ENCODE measurements at regions not wholly inside any gene's neighbourhood (a gene's known extent, or its start where the extent isn't known, plus 50 kb on each side); places are given as distances from the start of the nearest gene placed in this dataset.

DNA sequence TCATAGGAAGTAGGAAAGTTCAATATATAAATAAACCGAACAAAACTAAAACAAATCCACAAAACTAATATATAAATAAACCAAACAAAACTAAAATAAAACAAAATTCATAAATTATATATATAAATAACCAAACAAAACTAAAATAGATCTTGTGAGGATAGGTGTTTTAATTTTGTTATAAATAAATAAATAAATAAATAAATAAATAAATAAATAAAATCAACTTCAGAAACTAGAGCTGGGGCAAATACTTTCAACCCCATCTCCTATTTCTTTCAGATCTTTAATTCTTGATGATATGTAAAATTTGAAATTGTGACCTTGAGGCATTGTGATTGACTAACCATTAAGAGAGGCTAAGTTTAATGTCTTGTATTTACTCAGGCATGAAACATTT, 416.1 kb downstream of the SAMD5 start:
- Histone ChIP-seq H3K4me1 (ENCODE audit: insufficient read depth, low read length) (no peaks in the 10 kb centered on the region), H3K27me3 (ENCODE audit: insufficient read depth, low read length) (no peaks in the 10 kb centered on the region), H3K9me3 (ENCODE audit: low read depth, low read length) (no peaks in the 10 kb centered on the region), H3K36me3 (ENCODE audit: insufficient read depth, low read length) (no peaks in the 10 kb centered on the region), H3K4me2 (ENCODE audit: insufficient read depth, low read length) (no peak overlapping the region), H2AFZ (ENCODE audit: low read length) (no peak overlapping the region), H4K20me1 (ENCODE audit: insufficient read depth, low read length) (no peaks in the 10 kb centered on the region), H3K27ac (ENCODE audit: low read depth, low read length) (no peak overlapping the region), H3K79me2 (ENCODE audit: insufficient read depth, low read length) (no peaks in the 10 kb centered on the region), H3K4me3 (ENCODE audit: insufficient read depth, low read length) (no peak overlapping the region)
- DNase-seq (ENCODE audit: insufficient read length, low spot score, missing footprints), result no peak
- no peak for TF ChIP-seq CTCF (IDR thresholded peaks at IDR 0.05; ENCODE audit: extremely low read depth, low read depth, low read length)

- Histone ChIP-seq H3K27me3 (ENCODE audit: insufficient read depth, low read length) (no peaks in the 10 kb centered on the region), H3K4me1 (ENCODE audit: insufficient read depth, low read length) (no peaks in the 10 kb centered on the region), H3K36me3 (ENCODE audit: insufficient read depth, low read length) (no peaks in the 10 kb centered on the region), H3K4me3 (ENCODE audit: insufficient read depth, low read length) (no peak overlapping the region), H3K27ac (ENCODE audit: low read depth, low read length) (no peak overlapping the region), H3K79me2 (ENCODE audit: insufficient read depth, low read length) (no peaks in the 10 kb centered on the region), H3K4me2 (ENCODE audit: insufficient read depth, low read length) (no peak overlapping the region), H2AFZ (ENCODE audit: low read length) (no peak overlapping the region), H4K20me1 (ENCODE audit: insufficient read depth, low read length) (no peaks in the 10 kb centered on the region), H3K9me3 (ENCODE audit: low read depth, low read length) (no peaks in the 10 kb centered on the region)
- TF ChIP-seq CTCF (IDR thresholded peaks at IDR 0.05; ENCODE audit: extremely low read depth, low read depth, low read length), result no peak
- DNase-seq (ENCODE audit: insufficient read length, low spot score, missing footprints), result no peak
Observed at GRCh38 chr6:147925826-147926225, 416.8 kb upstream of the SASH1 start.

GRCh38 chr6:147930745-147931144, 411.9 kb upstream of the SASH1 start:
- Histone ChIP-seq H3K79me2 (ENCODE audit: insufficient read depth, low read length) (no peaks in the 10 kb centered on the region), H4K20me1 (ENCODE audit: insufficient read depth, low read length) (no peaks in the 10 kb centered on the region), H3K4me2 (ENCODE audit: insufficient read depth, low read length) (no peak overlapping the region), H3K4me3 (ENCODE audit: insufficient read depth, low read length) (no peak overlapping the region), H3K27me3 (ENCODE audit: insufficient read depth, low read length) (no peaks in the 10 kb centered on the region), H3K4me1 (ENCODE audit: insufficient read depth, low read length) (no peaks in the 10 kb centered on the region), H3K9me3 (ENCODE audit: low read depth, low read length) (no peaks in the 10 kb centered on the region), H2AFZ (ENCODE audit: low read length) (no peak overlapping the region), H3K27ac (ENCODE audit: low read depth, low read length) (no peak overlapping the region), H3K36me3 (ENCODE audit: insufficient read depth, low read length) (no peaks in the 10 kb centered on the region)
- no peak for TF ChIP-seq CTCF (IDR thresholded peaks at IDR 0.05; ENCODE audit: extremely low read depth, low read depth, low read length)
- DNase-seq (ENCODE audit: insufficient read length, low spot score, missing footprints), result no peak

- Histone ChIP-seq H3K4me2 (ENCODE audit: insufficient read depth, low read length) (no peak overlapping the region), H3K27ac (ENCODE audit: low read depth, low read length) (no peak overlapping the region), H3K4me3 (ENCODE audit: insufficient read depth, low read length) (no peak overlapping the region), H3K79me2 (ENCODE audit: insufficient read depth, low read length) (no peaks in the 10 kb centered on the region), H4K20me1 (ENCODE audit: insufficient read depth, low read length) (no peaks in the 10 kb centered on the region), H3K4me1 (ENCODE audit: insufficient read depth, low read length) (no peaks in the 10 kb centered on the region), H3K27me3 (ENCODE audit: insufficient read depth, low read length) (no peaks in the 10 kb centered on the region), H2AFZ (ENCODE audit: low read length) (no peak overlapping the region), H3K36me3 (ENCODE audit: insufficient read depth, low read length) (no peaks in the 10 kb centered on the region), H3K9me3 (ENCODE audit: low read depth, low read length) (no peaks in the 10 kb centered on the region)
- no peak for TF ChIP-seq CTCF (IDR thresholded peaks at IDR 0.05; ENCODE audit: extremely low read depth, low read depth, low read length)
- no peak for DNase-seq (ENCODE audit: insufficient read length, low spot score, missing footprints)
Observed at GRCh38 chr6:147933224-147933623, 409.4 kb upstream of the SASH1 start.

All from osteoblast (primary cell).